ENCODE measurements at regions not wholly inside any gene's neighbourhood (a gene's known extent, or its start where the extent isn't known, plus 50 kb on each side); places are given as distances from the start of the nearest gene placed in this dataset.

DNA sequence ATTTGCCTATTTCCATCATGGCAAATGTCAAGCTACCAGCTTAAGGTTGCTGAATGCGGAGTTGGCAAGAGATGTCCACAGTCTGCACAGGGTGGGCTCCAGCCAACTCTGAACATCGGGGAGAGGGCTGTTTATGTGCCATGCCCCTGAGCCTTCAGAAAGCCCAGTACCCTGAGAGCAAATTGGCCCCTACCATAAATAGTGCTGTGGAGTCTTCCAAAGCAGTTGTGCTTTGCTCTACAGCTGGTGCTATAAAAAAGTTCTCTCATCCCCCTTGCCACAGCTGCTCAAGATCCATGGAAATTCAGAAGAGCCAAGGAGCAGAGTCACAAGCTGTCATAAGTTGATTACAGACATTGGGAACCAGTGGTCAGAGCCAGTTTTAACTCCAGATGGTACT is 85.6 kb upstream of the CLDN14 start:
- TF ChIP-seq, protein P1, sequence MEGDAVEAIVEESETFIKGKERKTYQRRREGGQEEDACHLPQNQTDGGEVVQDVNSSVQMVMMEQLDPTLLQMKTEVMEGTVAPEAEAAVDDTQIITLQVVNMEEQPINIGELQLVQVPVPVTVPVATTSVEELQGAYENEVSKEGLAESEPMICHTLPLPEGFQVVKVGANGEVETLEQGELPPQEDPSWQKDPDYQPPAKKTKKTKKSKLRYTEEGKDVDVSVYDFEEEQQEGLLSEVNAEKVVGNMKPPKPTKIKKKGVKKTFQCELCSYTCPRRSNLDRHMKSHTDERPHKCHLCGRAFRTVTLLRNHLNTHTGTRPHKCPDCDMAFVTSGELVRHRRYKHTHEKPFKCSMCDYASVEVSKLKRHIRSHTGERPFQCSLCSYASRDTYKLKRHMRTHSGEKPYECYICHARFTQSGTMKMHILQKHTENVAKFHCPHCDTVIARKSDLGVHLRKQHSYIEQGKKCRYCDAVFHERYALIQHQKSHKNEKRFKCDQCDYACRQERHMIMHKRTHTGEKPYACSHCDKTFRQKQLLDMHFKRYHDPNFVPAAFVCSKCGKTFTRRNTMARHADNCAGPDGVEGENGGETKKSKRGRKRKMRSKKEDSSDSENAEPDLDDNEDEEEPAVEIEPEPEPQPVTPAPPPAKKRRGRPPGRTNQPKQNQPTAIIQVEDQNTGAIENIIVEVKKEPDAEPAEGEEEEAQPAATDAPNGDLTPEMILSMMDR (IDR thresholded peaks at IDR 0.05): no peak
- TF ChIP-seq POLR2AphosphoS5 (IDR thresholded peaks at IDR 0.05) (no peak), POLR2A (IDR thresholded peaks at IDR 0.05) (no peak)
